GM12892 (cell line): ENCODE measurements at regions not wholly inside any gene's neighbourhood (a gene's known extent, or its start where the extent isn't known, plus 50 kb on each side); places are given as distances from the start of the nearest gene placed in this dataset.

Experiments used
- DNase-seq: peaks from one replicate; pipeline ENCODE4 v3.0.0; 2011; ENCODE audit not compliant: insufficient read length
- FAIRE-seq: peaks from 2 replicates; lab custom pipeline; 2011; peaks lifted over from hg19 to GRCh38; lab: Jason Lieb, UNC
- POLR2A ChIP-seq: IDR thresholded peaks from 2 replicates; pipeline ENCODE4 v1.6.1; 2011; ENCODE audit warnings: low read depth, low read length, control low read depth
- POLR2AphosphoS5 ChIP-seq: IDR thresholded peaks from 2 replicates; pipeline ENCODE4 v1.6.1; 2011; ENCODE audit warnings: low read depth, low read length, control low read depth
- TAF1 ChIP-seq: IDR thresholded peaks from 2 replicates; pipeline ENCODE4 v1.6.1; 2011; ENCODE audit warnings: low read depth, mild to moderate bottlenecking, control low read depth, low read length, borderline replicate concordance

DNA sequence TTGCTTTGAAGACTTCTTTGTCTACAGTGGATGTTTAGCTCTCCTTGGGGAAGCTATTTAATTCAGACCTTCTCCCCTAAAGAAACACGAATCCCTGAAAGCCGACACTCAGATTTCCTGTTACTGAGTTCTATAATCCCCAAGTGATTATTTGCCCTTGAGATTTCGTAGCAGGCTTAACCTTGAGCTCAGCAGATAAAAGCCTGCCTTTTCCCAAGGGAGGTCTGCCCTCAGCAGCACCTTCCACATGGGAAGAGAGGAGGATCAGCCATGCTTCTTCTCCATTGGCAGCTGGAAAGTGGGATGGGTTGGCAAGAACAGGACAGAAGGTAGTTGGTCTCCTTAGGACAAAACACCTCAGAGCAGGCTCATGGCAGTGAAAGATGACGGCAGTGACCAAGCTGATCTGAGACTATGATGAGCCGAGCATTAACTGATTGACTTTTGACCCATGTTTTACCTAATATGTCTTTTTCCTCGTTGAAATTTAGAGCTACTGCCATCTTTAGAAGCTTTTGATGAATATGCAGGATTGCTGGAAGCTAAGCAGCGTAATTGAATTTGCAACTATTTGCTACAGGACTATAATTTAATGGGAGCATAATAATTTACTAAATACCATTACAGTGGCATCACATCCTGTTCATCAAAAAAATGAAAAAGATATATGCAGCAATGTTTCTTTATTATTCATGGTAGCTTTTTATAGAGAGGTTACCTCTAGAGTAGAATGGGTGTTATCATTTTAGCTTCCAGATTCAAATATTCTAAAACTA, 511.1 kb upstream of the ID2 start:
- DNase-seq (no peak), FAIRE-seq (no peak)
- TF ChIP-seq TAF1 (no peak), POLR2AphosphoS5 (no peak), POLR2A (no peak)

DNA sequence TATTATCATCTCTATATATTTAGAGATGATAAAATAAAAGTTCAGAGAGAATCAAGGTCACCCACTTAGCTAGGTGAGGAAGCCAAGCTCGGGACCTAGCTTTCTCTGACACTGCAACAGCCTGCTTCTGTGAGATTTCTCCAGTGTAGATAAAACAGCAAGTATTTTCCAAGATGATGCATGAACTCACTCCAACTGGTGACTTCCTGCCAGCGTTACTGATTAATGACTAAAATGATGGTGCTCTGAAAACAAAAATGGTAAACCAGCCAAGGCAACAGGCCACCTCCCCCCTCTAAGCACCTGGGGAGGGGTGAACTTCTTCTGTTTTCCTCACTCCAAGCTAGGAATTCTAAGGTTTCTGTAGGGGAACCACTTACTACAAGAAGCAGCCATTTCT, 510.2 kb upstream of the ID2 start:
- FAIRE-seq: no peak
- TF ChIP-seq TAF1 (no peak), POLR2AphosphoS5 (no peak), POLR2A (no peak)
- no peak for DNase-seq

DNA sequence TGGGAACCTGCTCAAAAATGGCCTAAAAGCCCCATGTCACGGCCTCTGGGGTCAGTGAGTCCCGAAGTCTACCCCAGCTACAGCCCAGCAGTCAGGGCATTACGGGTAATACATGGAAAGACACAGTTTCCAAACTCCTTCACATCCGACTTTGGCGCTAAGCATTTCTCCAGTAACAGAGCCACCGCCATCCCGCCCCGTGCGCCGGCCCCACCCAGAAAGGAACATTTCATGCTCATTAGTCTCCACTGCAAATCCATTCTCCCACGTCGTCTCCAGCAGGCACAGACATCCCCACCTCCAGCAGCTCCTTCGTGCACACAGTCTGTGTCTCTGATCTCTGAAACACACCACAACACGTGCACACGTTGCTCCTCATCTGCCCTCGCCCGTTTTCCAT, 509.2 kb upstream of the ID2 start:
- TF ChIP-seq POLR2AphosphoS5: no peak
- TF ChIP-seq POLR2A: no peak
- no peak for TF ChIP-seq TAF1
- FAIRE-seq: no peak
- DNase-seq: no peak

DNA sequence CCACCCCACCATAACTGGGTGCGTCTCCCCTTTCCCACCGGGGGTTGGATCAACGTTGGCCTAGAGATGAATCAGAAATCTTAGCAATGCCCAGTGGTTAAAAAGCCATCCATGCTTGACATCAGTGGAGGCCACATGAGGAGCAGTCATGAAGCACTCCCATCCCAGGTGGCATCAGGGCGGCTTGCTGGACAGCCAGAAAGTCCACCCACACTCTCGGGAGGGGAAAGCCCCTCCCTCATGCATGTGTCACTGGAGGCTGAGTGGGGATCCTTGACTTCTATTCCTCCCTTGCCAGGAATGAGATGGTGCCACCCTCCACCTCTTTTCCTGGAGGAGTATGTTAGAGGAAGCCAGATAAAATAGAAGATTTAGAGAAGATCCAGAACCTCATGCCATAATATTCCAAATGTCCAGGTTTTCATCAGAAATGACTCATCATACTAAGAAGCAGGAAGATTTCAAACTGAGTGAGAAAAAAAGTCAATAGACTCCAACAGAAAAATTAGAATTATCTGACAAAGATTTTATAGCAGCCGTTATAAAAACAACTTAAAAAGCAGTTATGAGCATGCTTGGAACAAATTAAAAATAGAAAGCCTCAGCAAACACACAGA, 507.1 kb upstream of the ID2 start:
- TF ChIP-seq TAF1: no peak
- TF ChIP-seq POLR2AphosphoS5: no peak
- TF ChIP-seq POLR2A: no peak
- DNase-seq: no peak
- no peak for FAIRE-seq

DNA sequence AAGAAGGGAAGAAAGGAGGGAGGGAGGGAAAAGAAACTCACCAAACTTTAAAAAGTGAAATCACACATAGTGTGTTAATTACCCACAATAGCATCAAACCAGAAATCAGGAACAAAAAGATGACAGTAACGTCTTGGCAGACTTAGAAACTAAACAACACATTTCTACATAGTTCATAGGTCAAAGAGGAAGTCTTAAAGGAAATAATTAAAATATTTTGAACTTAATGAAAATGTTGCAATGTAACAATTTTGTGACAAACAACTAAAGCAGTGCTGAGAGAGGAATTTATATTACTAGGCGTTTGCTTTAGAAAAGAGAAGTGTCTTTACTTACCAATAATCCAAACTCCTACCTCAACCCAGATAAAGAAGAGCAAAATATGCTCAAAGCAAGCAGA, 505.0 kb upstream of the ID2 start:
- no peak for DNase-seq
- no peak for TF ChIP-seq TAF1
- TF ChIP-seq POLR2A: no peak
- TF ChIP-seq POLR2AphosphoS5: no peak
- no peak for FAIRE-seq

DNA sequence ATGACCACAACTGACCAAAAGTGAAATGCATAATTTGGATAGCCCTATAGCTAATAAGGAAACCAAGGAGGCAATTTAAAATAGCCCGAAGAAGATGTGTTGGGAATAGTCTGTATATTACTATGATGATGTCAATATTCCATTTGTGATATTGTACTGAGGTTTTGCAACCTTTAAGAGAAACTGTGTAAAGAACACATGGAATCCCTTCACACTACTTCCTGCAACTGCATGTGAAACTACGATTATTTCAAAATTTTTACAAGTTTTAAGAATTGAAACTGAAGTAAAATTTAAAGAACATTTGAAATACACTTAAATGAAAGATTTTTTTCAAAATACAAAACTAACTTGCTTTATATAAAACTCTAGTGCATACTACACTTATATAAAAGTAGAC, 504.3 kb upstream of the ID2 start:
- no peak for TF ChIP-seq TAF1
- TF ChIP-seq POLR2AphosphoS5: no peak
- no peak for TF ChIP-seq POLR2A
- no peak for DNase-seq
- no peak for FAIRE-seq

DNA sequence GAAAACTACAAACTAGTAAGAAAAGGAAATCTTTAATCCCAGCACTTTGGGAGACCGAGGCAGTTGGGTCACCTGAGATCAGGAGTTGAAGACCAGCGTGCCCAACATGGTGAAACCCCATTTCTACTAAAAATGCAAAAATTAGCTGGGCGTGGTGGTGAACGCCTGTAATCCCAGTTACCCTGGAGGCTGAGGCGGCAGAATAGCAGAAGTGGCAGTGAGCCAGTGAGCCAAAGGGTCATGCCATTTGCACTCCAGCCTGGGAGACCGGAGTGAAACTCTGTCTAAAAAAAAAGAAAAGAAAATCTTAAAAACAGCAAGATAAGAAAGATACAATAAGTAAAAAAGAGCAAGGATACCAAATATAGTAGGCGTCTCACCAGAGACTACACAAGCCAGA, 502.9 kb upstream of the ID2 start:
- DNase-seq (no peak), FAIRE-seq (no peak)
- no peak for TF ChIP-seq TAF1

DNA sequence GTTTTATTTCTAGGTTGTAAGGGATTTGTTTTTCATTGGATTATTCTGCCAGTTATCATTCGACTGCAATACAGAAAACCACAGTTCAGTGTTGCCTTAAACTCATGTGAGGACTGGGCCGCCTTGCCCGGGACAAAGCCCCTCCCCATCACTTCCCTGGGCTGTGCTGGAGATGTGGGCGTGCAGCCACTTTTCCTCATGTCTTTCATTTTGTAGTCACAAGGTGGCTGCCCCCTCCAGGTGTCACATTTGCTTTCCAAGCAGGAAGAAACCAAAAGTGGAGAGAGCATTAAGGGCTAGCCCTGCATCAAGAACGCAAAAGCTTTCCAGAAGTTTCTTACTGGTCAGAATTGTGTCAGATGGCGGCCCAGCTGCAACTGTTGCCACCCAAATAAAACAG, 492.5 kb upstream of the ID2 start:
- FAIRE-seq: no peak
- no peak for DNase-seq
- TF ChIP-seq POLR2AphosphoS5: no peak
- TF ChIP-seq TAF1: no peak
- TF ChIP-seq POLR2A: no peak

DNA sequence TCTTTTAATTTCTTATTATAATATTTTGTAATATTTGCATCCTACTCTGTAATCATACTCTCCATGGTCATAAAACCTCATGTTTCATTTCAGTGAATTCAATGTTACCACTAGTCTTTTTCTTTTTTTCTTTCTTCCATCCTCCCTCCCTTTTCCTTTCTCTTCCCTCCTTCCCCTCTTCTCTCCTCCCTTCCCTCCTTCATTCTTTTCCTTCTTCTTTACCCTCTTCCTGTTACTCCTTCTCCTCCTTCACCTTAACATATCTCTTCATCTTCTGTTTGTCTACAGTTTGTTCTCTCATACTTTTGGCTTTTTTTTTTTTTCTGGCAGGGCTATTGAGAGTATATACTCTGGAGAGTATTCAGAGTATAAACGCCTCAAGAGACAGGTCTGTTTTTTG, 491.6 kb upstream of the ID2 start:
- DNase-seq (no peak), FAIRE-seq (no peak)

DNA sequence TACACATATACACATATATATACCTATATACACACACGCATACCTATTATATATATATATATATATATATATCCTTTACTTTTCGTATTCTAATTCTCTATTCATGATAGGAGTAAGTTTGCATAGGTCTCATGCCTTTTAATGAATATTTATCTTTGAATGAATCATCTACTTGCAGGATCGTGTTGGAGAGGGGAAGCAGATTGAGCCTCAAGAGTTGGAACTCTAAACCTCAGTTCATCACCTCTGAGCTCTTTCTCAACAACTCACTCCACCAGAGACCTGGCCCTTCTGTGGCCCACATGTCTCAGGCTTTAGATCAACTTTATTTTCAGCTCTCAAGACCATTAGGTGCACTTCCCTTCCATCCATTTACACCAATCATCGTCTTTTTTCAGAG, 490.4 kb upstream of the ID2 start:
- TF ChIP-seq POLR2A (no peak), POLR2AphosphoS5 (no peak)
- FAIRE-seq: no peak
- no peak for DNase-seq

More for the DNA sequence above, 491.6 kb upstream of the ID2 start:
- TF ChIP-seq TAF1 (no peak), POLR2AphosphoS5 (no peak), POLR2A (no peak)

DNA sequence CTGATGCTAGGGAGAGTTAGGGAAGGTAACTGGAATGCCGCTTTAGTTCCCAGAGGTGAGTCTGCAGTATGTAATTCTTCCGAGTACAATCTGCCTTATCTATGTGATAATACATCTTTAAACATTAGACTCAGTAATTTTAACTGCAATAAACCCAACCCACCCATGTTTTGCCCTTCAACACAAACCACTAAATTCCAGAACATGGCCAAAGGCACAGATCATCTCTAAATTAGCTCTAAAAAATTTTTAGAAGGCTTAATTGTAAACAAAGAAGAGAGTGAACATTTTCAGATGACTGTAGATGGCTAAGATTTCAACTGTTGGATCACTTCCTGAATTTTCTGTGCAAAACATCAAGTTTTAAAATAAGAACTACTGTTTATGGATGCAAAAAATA, 488.7 kb upstream of the ID2 start:
- TF ChIP-seq POLR2AphosphoS5: no peak
- no peak for TF ChIP-seq TAF1
- TF ChIP-seq POLR2A: no peak
- DNase-seq: no peak
- no peak for FAIRE-seq
